HUES48 (cell line): ENCODE measurements at regions not wholly inside any gene's neighbourhood (a gene's known extent, or its start where the extent isn't known, plus 50 kb on each side); places are given as distances from the start of the nearest gene placed in this dataset.

Experiments
- H3K27ac ChIP-seq: one replicate; pipeline ENCODE4 v1.7.0; 2013; ENCODE audit warnings: low read depth, low read length, inconsistent platforms
- H3K27me3 ChIP-seq: 2 replicates; pipeline ENCODE4 v1.6.1; 2013; ENCODE audit warnings: mild to moderate bottlenecking, low read length; ENCODE audit not compliant: control insufficient read depth, insufficient read depth
- H3K36me3 ChIP-seq: 2 replicates; pipeline ENCODE4 v1.6.1; 2013; ENCODE audit warnings: low read length; ENCODE audit not compliant: control insufficient read depth, insufficient read depth
- H3K4me1 ChIP-seq: 2 replicates; pipeline ENCODE4 v1.6.1; 2013; ENCODE audit warnings: mild to moderate bottlenecking, low read length; ENCODE audit not compliant: control insufficient read depth, insufficient read depth
- H3K4me3 ChIP-seq: 2 replicates; pipeline ENCODE4 v1.5.1; 2013; ENCODE audit warnings: mild to moderate bottlenecking, low read depth, low read length
- H3K9ac ChIP-seq: 2 replicates; pipeline ENCODE4 v1.6.1; 2013; ENCODE audit warnings: mild to moderate bottlenecking, low read depth, low read length, moderate library complexity
- H3K9me3 ChIP-seq: 2 replicates; pipeline ENCODE4 v1.6.1; 2013; ENCODE audit warnings: low read length; ENCODE audit not compliant: control insufficient read depth, insufficient read depth

DNA sequence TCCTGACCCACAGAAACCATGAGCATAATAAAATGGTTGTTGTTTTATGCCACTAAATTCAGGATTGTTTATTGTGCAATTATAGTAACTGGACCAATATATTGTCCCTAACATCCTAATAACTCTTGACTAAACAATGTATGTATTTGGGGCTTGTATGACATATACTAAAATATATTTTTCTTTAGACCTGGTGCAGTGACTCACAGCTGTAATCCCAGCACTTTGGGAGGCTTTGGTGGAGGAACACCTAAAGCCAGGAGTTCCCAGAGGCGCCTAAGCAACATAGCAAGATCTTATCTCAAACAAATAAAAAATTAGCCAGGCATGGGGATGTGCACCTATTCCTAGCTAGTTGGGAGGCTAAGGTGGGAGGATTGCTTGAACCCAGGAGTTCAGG lies 180.4 kb downstream of the SUCNR1 start:
- 0 out of 2 replicates have a peak, but pooled peaks cover 4% of the 10 kb centered on the region for H3K4me1 ChIP-seq
- H3K27ac ChIP-seq = no peak overlapping the region
- H3K36me3 ChIP-seq = no peaks in the 10 kb centered on the region
- H3K4me3 ChIP-seq = no peak overlapping the region
- H3K27me3 ChIP-seq = no peaks in the 10 kb centered on the region
- no peaks in the 10 kb centered on the region for H3K9me3 ChIP-seq
- H3K9ac ChIP-seq = no peak overlapping the region

DNA sequence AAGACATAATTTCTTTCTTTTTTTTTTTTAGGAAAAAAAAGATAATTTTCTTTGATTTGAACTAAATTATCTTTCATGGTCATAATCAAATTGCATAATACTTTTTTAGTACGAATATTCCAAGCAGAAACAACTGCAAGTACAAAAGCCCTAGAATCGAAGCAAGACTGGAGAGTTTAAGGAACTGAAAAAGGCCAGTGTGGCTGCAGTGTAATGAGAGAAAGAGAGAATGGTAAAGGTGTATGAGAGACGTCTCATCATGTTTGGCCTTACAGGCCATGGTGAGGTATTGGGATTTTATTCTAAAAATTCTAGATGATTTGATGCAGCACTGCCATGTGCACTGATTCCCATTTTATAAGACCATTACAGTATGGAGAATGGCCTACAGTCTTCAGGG lies 180.9 kb downstream of the SUCNR1 start:
- Histone ChIP-seq H3K27me3 (no peaks in the 10 kb centered on the region), H3K4me3 (no peak overlapping the region), H3K36me3 (no peaks in the 10 kb centered on the region), H3K27ac (no peak overlapping the region), H3K9ac (no peak overlapping the region), H3K9me3 (no peaks in the 10 kb centered on the region), H3K4me1 (0 out of 2 replicates have a peak, but pooled peaks cover 4% of the 10 kb centered on the region)

DNA sequence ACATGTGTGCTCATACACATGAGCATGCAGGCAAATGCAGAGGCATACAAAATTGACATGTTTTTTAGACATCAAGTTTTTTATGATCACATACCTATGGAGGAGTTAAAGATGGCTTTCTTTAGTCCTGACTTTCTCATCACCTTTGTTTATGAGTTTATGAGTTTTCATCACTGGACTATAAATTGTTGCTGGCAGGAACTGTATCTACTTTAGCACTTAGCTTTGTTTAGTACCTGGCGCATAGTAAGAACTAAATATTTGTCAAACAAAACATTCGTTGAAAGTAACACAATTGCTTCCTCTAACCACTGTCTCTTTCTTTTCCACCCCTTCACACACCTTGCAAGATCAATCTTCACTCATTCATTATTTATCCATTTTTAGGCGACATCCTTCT lies 182.6 kb downstream of the SUCNR1 start:
- peaks cover 14% of the 10 kb centered on the region for H3K4me1 ChIP-seq
- H3K27ac ChIP-seq = no peak overlapping the region
- no peak overlapping the region for H3K4me3 ChIP-seq
- no peaks in the 10 kb centered on the region for H3K36me3 ChIP-seq
- no peak overlapping the region for H3K9ac ChIP-seq
- H3K27me3 ChIP-seq = no peaks in the 10 kb centered on the region
- no peaks in the 10 kb centered on the region for H3K9me3 ChIP-seq

DNA sequence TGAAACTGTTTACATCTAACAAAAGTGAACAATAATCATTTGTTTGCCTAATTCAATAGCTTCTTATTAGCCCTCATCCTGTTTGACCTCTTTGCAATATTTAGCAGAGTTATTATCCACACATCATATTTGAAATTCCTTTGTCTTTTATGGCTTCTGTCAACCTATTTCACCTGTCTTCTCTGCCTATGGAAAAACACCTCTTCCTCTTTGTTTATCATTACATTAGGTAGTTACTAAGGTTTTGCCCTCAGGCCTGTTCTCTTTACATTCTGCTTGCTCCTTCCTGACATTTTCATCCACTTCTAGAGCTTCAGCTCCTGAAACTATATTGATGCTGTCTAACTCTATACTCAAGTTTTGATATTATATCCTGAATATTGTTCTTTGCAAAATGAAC lies 183.0 kb downstream of the SUCNR1 start:
- H3K9ac ChIP-seq = no peak overlapping the region

DNA sequence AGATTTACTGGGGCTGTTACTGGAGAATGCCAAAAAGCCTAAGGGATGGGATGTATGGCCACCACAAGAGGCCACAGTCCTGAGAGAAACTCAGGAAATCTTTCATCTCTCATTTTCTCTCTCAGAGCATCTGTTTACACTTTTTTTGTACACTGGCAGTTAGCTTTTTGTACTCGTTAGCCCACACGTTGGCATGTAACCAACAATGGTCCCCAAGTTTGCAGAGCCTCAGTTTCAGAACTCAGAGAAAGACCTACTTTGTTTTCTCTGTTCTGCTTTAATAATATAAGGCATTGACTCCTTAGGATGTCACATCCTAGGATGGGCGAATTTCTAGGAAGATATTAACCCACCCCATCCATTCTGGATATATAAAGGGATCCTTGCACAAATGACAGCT lies 183.5 kb downstream of the SUCNR1 start:
- Histone ChIP-seq H3K27me3 (no peaks in the 10 kb centered on the region), H3K36me3 (no peaks in the 10 kb centered on the region), H3K4me3 (no peak overlapping the region), H3K4me1 (peaks cover 18% of the 10 kb centered on the region), H3K9me3 (no peaks in the 10 kb centered on the region), H3K9ac (no peak overlapping the region), H3K27ac (no peak overlapping the region)

More for the DNA sequence above, 183.0 kb downstream of the SUCNR1 start:
- H3K4me3 ChIP-seq = no peak overlapping the region
- H3K9me3 ChIP-seq = no peaks in the 10 kb centered on the region
- H3K27me3 ChIP-seq = no peaks in the 10 kb centered on the region
- H3K27ac ChIP-seq = no peak overlapping the region
- H3K36me3 ChIP-seq = no peaks in the 10 kb centered on the region
- peaks cover 18% of the 10 kb centered on the region for H3K4me1 ChIP-seq

GRCh38 chr3:152058856-152059255 lies 185.4 kb downstream of the SUCNR1 start:
- peaks cover 18% of the 10 kb centered on the region for H3K4me1 ChIP-seq
- no peak overlapping the region for H3K4me3 ChIP-seq
- H3K36me3 ChIP-seq = no peaks in the 10 kb centered on the region
- no peaks in the 10 kb centered on the region for H3K27me3 ChIP-seq
- H3K9ac ChIP-seq = no peak overlapping the region
- H3K27ac ChIP-seq = no peak overlapping the region
- no peaks in the 10 kb centered on the region for H3K9me3 ChIP-seq

GRCh38 chr3:152060701-152061100 lies 187.3 kb downstream of the SUCNR1 start:
- H3K27ac ChIP-seq = peak overlapping the region; percentile 47
- no peak overlapping the region for H3K4me3 ChIP-seq
- H3K4me1 ChIP-seq = peaks cover 18% of the 10 kb centered on the region
- H3K27me3 ChIP-seq = no peaks in the 10 kb centered on the region
- H3K36me3 ChIP-seq = no peaks in the 10 kb centered on the region
- no peak overlapping the region for H3K9ac ChIP-seq
- no peaks in the 10 kb centered on the region for H3K9me3 ChIP-seq

- Histone ChIP-seq H3K9ac (no peak overlapping the region), H3K9me3 (no peaks in the 10 kb centered on the region), H3K4me3 (no peak overlapping the region), H3K4me1 (peaks cover 18% of the 10 kb centered on the region), H3K27me3 (no peaks in the 10 kb centered on the region), H3K36me3 (no peaks in the 10 kb centered on the region), H3K27ac (peak overlapping the region; percentile 47)
Measured at GRCh38 chr3:152061296-152061695, 187.9 kb downstream of the SUCNR1 start.

DNA sequence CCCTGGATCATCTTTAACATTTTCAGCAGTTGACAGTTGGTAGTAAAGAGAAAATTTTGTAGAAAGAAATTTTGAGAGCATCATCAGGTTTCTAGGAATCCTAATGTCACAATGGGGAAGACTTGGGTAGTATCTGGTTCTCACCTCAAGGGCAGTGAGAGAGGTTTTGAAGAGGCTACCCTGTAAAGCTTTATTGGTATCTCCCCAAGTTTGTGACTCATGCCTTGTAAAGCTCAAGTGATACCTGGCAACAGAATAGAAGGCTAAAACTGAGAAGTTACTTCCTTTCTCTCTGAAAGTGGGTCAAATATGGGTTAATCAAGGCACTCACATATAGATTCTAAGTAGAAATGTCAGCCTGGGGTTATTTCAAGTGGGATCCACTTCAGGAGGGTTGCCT lies 196.4 kb downstream of the SUCNR1 start:
- Histone ChIP-seq H3K4me1 (no peaks in the 10 kb centered on the region), H3K27ac (no peak overlapping the region), H3K36me3 (no peaks in the 10 kb centered on the region), H3K27me3 (no peaks in the 10 kb centered on the region), H3K9ac (no peak overlapping the region), H3K9me3 (no peaks in the 10 kb centered on the region), H3K4me3 (no peak overlapping the region)

DNA sequence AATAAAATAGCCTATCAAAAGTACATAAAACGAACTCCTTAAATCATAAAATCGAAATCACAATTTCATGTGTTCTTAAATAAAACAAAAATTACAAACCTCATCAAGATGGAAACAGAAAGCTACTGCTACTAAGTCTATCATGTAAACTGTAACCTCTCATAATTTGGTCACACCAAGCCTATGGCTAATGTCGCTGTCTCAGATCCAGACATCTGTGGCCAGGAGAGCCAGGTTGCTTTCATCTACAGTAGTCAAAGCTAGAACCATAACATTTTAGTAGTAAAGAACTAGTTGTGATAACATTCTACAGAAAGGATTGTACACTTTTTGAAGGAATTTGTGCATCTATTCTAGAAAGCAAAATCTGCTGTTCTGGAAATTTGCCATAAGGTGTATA lies 197.4 kb upstream of the MBNL1 start:
- no peak overlapping the region for H3K9ac ChIP-seq
- H3K4me1 ChIP-seq = no peaks in the 10 kb centered on the region
- no peak overlapping the region for H3K27ac ChIP-seq
- H3K36me3 ChIP-seq = no peaks in the 10 kb centered on the region
- no peaks in the 10 kb centered on the region for H3K27me3 ChIP-seq
- H3K4me3 ChIP-seq = no peak overlapping the region
- no peaks in the 10 kb centered on the region for H3K9me3 ChIP-seq

GRCh38 chr3:152071924-152072323 lies 196.8 kb upstream of the MBNL1 start:
- H3K27ac ChIP-seq = no peak overlapping the region
- no peaks in the 10 kb centered on the region for H3K9me3 ChIP-seq
- H3K27me3 ChIP-seq = no peaks in the 10 kb centered on the region
- H3K36me3 ChIP-seq = no peaks in the 10 kb centered on the region
- no peaks in the 10 kb centered on the region for H3K4me1 ChIP-seq
- H3K9ac ChIP-seq = no peak overlapping the region
- H3K4me3 ChIP-seq = no peak overlapping the region

- H3K27ac ChIP-seq = no peak overlapping the region
Measured at GRCh38 chr3:152073267-152073666, 195.5 kb upstream of the MBNL1 start.

More at GRCh38 chr3:152073267-152073666, 195.5 kb upstream of the MBNL1 start:
- Histone ChIP-seq H3K27me3 (no peaks in the 10 kb centered on the region), H3K36me3 (no peaks in the 10 kb centered on the region), H3K4me3 (no peak overlapping the region), H3K4me1 (no peaks in the 10 kb centered on the region), H3K9me3 (no peaks in the 10 kb centered on the region), H3K9ac (no peak overlapping the region)
